Thymus (tissue), 11 donors: ENCODE measurements at regions not wholly inside any gene's neighbourhood (a gene's known extent, or its start where the extent isn't known, plus 50 kb on each side); places are given as distances from the start of the nearest gene placed in this dataset.
"Not testable (repeated sequence)": the region's sequence is repeated elsewhere in the genome, so short reads cannot be mapped to it uniquely, and the experiment has no call there.

ENCODE experiments used
- DNase-seq, 9 donors: peaks; one replicate each; pipeline ENCODE4 v3.0.0-alpha.2; 2013; ENCODE audit warnings: low spot score in 9 of 9, low read depth in 6 of 9, missing footprints in 1 of 9
- H3K27ac ChIP-seq, 2 donors: one replicate each; pipeline ENCODE4 v1.5.1; 2013; ENCODE audit warnings: control low read depth in 1 of 2, low read depth in 1 of 2, low read length in 1 of 2, mild to moderate bottlenecking in 1 of 2, moderate library complexity in 1 of 2
- H3K27me3 ChIP-seq, 2 donors: one replicate each; pipeline ENCODE4 v1.5.1; 2013; ENCODE audit warnings: low read length in 1 of 2; ENCODE audit not compliant: control insufficient read depth in 2 of 2, insufficient read depth in 1 of 2
- H3K36me3 ChIP-seq, 2 donors: one replicate each; pipeline ENCODE4 v1.5.1; 2013; ENCODE audit warnings: low read length in 1 of 2, mild to moderate bottlenecking in 1 of 2, moderate library complexity in 1 of 2; ENCODE audit not compliant: control insufficient read depth in 2 of 2, insufficient read depth in 2 of 2
- H3K4me1 ChIP-seq, 2 donors: one replicate each; pipeline ENCODE4 v1.5.1; 2013; ENCODE audit warnings: low read length in 2 of 2; ENCODE audit not compliant: control insufficient read depth in 2 of 2, insufficient read depth in 2 of 2
- H3K4me3 ChIP-seq, 2 donors: one replicate each; pipeline ENCODE4 v1.5.1; 2013; ENCODE audit warnings: low read length in 2 of 2, control low read depth in 1 of 2, mild to moderate bottlenecking in 1 of 2
- H3K9me3 ChIP-seq, 2 donors: one replicate each; pipeline ENCODE4 v1.5.1; 2013; ENCODE audit warnings: low read length in 1 of 2, mild to moderate bottlenecking in 1 of 2; ENCODE audit not compliant: control insufficient read depth in 2 of 2, insufficient read depth in 1 of 2
- WGBS: extraction: QIAGEN DNeasy Blood & Tissue Kit; methylation state at CpG from one replicate; pipeline ENCODE4 v1.1.7; 2013; 5-methylcytosine and 5-hydroxymethylcytosine counted together
- donor health status: healthy.

GRCh38 chr4:20022471-20022870, 229.2 kb upstream of the SLIT2 start:
- DNase-seq: no peak
- no peak overlapping the region for H3K27ac ChIP-seq
- H3K4me1 ChIP-seq: no peaks in the 10 kb centered on the region
- no peaks in the 10 kb centered on the region for H3K27me3 ChIP-seq
- H3K4me3 ChIP-seq: no peak overlapping the region
- no peaks in the 10 kb centered on the region for H3K36me3 ChIP-seq
- WGBS: 89% methylated on average over 2 of the region's 2 CpGs
- no peaks in the 10 kb centered on the region for H3K9me3 ChIP-seq

GRCh38 chr4:20020056-20020455, 231.6 kb upstream of the SLIT2 start:
- no peak for DNase-seq
- H3K36me3 ChIP-seq: no peaks in the 10 kb centered on the region
- H3K9me3 ChIP-seq: no peaks in the 10 kb centered on the region
- no peaks in the 10 kb centered on the region for H3K27me3 ChIP-seq
- no peak overlapping the region for H3K27ac ChIP-seq
- H3K4me1 ChIP-seq: no peaks in the 10 kb centered on the region
- no peak overlapping the region for H3K4me3 ChIP-seq
- 90% methylated on average over 2 of the region's 2 CpGs for WGBS

GRCh38 chr4:20019310-20020015, 232.2 kb upstream of the SLIT2 start:
- Histone ChIP-seq H3K36me3 (no peaks in the 10 kb centered on the region), H3K4me1 (no peaks in the 10 kb centered on the region), H3K4me3 (no peak overlapping the region), H3K9me3 (no peaks in the 10 kb centered on the region), H3K27me3 (no peaks in the 10 kb centered on the region), H3K27ac (no peak overlapping the region)
- DNase-seq: no peak
- 94% methylated on average over 4 of the region's 4 CpGs for WGBS

- H3K27me3 ChIP-seq: no peaks in the 10 kb centered on the region
- no peaks in the 10 kb centered on the region for H3K4me1 ChIP-seq
- no peaks in the 10 kb centered on the region for H3K9me3 ChIP-seq
- 89% methylated on average over 3 of the region's 3 CpGs for WGBS
- no peak overlapping the region for H3K27ac ChIP-seq
- no peaks in the 10 kb centered on the region for H3K36me3 ChIP-seq
- no peak for DNase-seq
- H3K4me3 ChIP-seq: no peak overlapping the region
Measured at GRCh38 chr4:20017777-20018115, 234.0 kb upstream of the SLIT2 start.

- H3K9me3 ChIP-seq: no peaks in the 10 kb centered on the region
- H3K36me3 ChIP-seq: no peaks in the 10 kb centered on the region
- H3K27ac ChIP-seq: no peak overlapping the region
- H3K4me3 ChIP-seq: no peak overlapping the region
- 92% methylated on average over 1 of the region's 1 CpG for WGBS
- DNase-seq: no peak
- H3K4me1 ChIP-seq: no peaks in the 10 kb centered on the region
- no peaks in the 10 kb centered on the region for H3K27me3 ChIP-seq
Measured at GRCh38 chr4:20017070-20017776, 234.5 kb upstream of the SLIT2 start.

- no peaks in the 10 kb centered on the region for H3K36me3 ChIP-seq
- H3K4me1 ChIP-seq: no peaks in the 10 kb centered on the region
- no peak overlapping the region for H3K27ac ChIP-seq
- DNase-seq: no peak
- H3K9me3 ChIP-seq: no peaks in the 10 kb centered on the region
- 86% methylated on average over 4 of the region's 4 CpGs for WGBS
- H3K4me3 ChIP-seq: no peak overlapping the region
- H3K27me3 ChIP-seq: no peaks in the 10 kb centered on the region
Measured at GRCh38 chr4:20015636-20016224, 236.0 kb upstream of the SLIT2 start.

- H3K4me1 ChIP-seq, H3K4me3 ChIP-seq, DNase-seq, H3K27ac ChIP-seq, H3K9me3 ChIP-seq, H3K27me3 ChIP-seq, H3K36me3 ChIP-seq: not testable (repeated sequence)
- 90% methylated on average over 52 of the region's 52 CpGs for WGBS
Measured at GRCh38 chr4:20003836-20004558, 247.7 kb upstream of the SLIT2 start.

GRCh38 chr4:19999775-20000414, 251.8 kb upstream of the SLIT2 start:
- no peaks in the 10 kb centered on the region for H3K4me1 ChIP-seq
- no peaks in the 10 kb centered on the region for H3K9me3 ChIP-seq
- no peak overlapping the region for H3K4me3 ChIP-seq
- no peaks in the 10 kb centered on the region for H3K27me3 ChIP-seq
- no peak overlapping the region for H3K27ac ChIP-seq
- WGBS: 89% methylated on average over 4 of the region's 4 CpGs
- DNase-seq: no peak
- no peaks in the 10 kb centered on the region for H3K36me3 ChIP-seq

- no peak overlapping the region for H3K27ac ChIP-seq
- 94% methylated on average over 1 of the region's 1 CpG for WGBS
- H3K4me3 ChIP-seq: no peak overlapping the region
- DNase-seq: no peak
- no peaks in the 10 kb centered on the region for H3K27me3 ChIP-seq
- H3K9me3 ChIP-seq: no peaks in the 10 kb centered on the region
- no peaks in the 10 kb centered on the region for H3K36me3 ChIP-seq
- no peaks in the 10 kb centered on the region for H3K4me1 ChIP-seq
Measured at GRCh38 chr4:19999276-19999675, 252.4 kb upstream of the SLIT2 start.
